T-helper 17 cell (primary cell): ENCODE measurements at regions not wholly inside any gene's neighbourhood (a gene's known extent, or its start where the extent isn't known, plus 50 kb on each side); places are given as distances from the start of the nearest gene placed in this dataset.
"Not testable (repeated sequence)": the region's sequence is repeated elsewhere in the genome, so short reads cannot be mapped to it uniquely, and the experiment has no call there.

Experiments used
- ATAC-seq: fragments of 150-1000 bp; cut with Tn5 transposase; 2 replicates; pipeline ENCODE4 v1.10.0; 2021; ENCODE audit warnings: mild to moderate bottlenecking, moderate library complexity
- DNase-seq, 3 donors: peaks; one replicate each; pipeline versions ENCODE4 v3.0.0 to v3.0.0-alpha.2; 2020 to 2021
- H3K9me3 ChIP-seq: one replicate; pipeline ENCODE4 v1.7.0; 2013; ENCODE audit warnings: low read length, mild to moderate bottlenecking; ENCODE audit not compliant: control insufficient read depth, poor library complexity, severe bottlenecking
- H3K27ac Mint-ChIP-seq: one replicate; pipeline ENCODE4 v1.8.0; 2022; ENCODE audit warnings: mild to moderate bottlenecking, moderate library complexity, mixed read lengths
- H3K27me3 Mint-ChIP-seq: one replicate; pipeline ENCODE4 v1.8.0; 2022; ENCODE audit warnings: mixed read lengths
- H3K36me3 Mint-ChIP-seq: one replicate; pipeline ENCODE4 v1.8.0; 2022; ENCODE audit warnings: low read depth, mixed read lengths
- H3K4me1 Mint-ChIP-seq: one replicate; pipeline ENCODE4 v1.8.0; 2022; ENCODE audit warnings: mild to moderate bottlenecking, mixed read lengths
- H3K4me3 Mint-ChIP-seq: one replicate; pipeline ENCODE4 v1.8.0; 2022; ENCODE audit warnings: mild to moderate bottlenecking, moderate library complexity, mixed read lengths

DNA sequence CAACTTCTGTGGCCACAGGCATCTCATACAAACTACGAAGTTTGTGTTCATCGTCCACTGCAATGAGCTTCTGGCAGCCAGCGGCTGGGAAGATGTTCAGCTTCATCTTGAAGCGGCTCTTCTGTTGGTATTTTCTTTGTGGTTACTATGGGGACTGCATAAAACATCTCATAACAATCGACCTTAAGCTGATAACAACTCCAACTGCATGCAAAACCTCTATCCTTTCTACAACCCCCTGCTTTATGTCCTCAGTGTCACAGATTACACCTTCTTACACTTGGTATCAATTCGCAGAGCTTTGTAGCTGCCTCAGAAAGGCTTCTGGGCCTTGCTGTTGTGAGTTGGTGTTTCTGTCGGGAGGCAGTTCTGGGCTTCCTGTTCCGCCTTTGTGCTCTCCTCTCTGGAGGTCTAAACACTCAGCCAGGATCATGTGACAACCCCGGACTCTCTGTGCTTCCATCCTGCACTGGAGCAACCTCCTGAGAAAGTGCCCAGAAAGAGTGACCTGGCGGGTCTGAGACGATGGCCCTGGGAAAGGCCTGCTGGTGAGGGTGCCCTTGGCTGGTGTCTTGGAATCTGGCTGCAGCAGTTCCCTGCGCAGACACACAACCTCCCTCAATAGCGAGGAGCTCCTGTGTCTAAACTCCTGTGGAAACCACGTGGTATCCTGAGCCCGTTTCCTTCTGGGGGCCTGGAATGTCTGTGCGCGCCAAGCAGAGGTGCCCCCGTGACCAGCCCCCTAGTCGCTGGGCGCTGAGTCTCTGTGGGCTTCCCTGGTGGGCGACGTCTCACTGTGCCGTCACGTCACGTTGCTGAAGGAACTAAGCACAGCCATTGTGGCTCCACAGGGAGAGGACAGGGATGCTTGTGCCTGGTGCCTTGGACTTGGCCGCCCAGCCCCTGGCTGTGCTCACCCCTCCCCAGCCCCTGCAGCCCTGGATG, 339.6 kb downstream of the ADGRD1 start:
- not testable (repeated sequence) for DNase-seq, H3K27ac Mint-ChIP-seq

DNA sequence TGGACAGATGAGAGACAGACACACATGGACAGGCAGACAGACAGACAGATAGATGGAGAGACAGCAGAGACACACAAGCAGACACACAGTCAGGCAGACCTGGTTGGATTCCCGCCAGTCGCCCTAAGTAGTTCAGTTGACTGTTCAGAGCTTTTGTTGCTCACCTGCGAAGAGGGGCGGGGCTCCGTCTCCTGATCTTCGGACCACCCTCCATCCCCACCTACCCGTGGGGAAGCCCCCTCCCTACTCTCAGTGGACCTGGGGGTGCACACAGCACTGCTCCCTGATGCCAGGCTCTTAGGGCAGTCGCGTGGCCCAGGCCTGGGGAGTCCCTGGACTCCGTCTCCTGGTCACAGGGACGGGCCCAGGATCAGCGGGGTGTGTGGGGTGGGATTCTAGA, 341.0 kb downstream of the ADGRD1 start:
- H3K4me3 Mint-ChIP-seq, H3K9me3 ChIP-seq, ATAC-seq, H3K27ac Mint-ChIP-seq, H3K4me1 Mint-ChIP-seq, H3K36me3 Mint-ChIP-seq, DNase-seq: not testable (repeated sequence)
- peaks cover 14% of the 10 kb centered on the region for H3K27me3 Mint-ChIP-seq

More for the DNA sequence above, 339.6 kb downstream of the ADGRD1 start:
- not testable (repeated sequence) for H3K4me1 Mint-ChIP-seq, ATAC-seq, H3K9me3 ChIP-seq, H3K4me3 Mint-ChIP-seq, H3K36me3 Mint-ChIP-seq
- peaks cover 14% of the 10 kb centered on the region for H3K27me3 Mint-ChIP-seq

DNA sequence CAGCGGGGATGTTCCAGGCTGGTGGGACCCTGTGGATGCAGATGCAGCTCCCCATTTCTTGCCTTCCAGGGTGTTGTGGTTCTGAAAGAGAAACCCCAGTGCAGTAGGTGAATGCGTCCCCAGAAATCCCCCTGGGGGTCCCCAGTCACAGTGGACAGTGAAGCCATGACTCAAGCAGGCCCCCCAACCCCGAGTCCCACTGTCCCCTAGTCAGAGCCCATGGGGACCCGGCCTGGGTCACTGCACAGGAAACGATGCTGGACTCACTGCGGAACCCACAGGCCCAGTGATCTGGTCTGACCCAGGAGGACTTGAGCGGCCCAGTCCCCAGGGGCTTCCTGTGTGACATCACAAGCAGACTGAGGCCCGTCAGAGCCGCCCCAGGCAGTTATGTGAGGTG, 341.4 kb downstream of the ADGRD1 start:
- not testable (repeated sequence) for DNase-seq, H3K4me1 Mint-ChIP-seq, H3K27ac Mint-ChIP-seq, H3K9me3 ChIP-seq, H3K4me3 Mint-ChIP-seq, ATAC-seq, H3K36me3 Mint-ChIP-seq
- H3K27me3 Mint-ChIP-seq, result peaks cover 14% of the 10 kb centered on the region

- H3K27me3 Mint-ChIP-seq, result peaks cover 14% of the 10 kb centered on the region
- H3K4me1 Mint-ChIP-seq, DNase-seq, H3K36me3 Mint-ChIP-seq, H3K9me3 ChIP-seq, H3K27ac Mint-ChIP-seq, ATAC-seq, H3K4me3 Mint-ChIP-seq: not testable (repeated sequence)
These were observed 341.9 kb downstream of the ADGRD1 start for GRCh38 chr12:131295559-131295958.

DNA sequence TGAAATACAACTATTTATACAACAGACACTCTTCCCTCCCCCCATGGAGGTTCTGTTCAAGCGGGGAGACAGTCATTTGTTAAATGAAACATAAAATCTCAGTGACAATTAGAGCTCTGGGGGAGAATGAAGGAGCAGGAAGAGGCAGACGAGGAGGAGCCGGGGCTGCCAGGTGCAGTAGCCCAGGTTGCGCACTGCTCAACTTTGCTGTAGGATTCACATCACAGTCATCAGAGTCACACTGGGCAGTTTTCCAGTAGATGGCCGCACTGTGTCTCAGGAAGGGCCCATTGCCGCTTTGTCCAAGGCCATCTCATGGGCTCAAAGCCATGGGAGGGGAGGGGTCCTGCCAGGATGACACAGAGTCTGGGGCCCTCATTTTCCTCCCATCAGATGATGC, 342.4 kb downstream of the ADGRD1 start:
- not testable (repeated sequence) for H3K4me1 Mint-ChIP-seq, ATAC-seq, H3K4me3 Mint-ChIP-seq, H3K27ac Mint-ChIP-seq, H3K36me3 Mint-ChIP-seq, DNase-seq, H3K9me3 ChIP-seq
- H3K27me3 Mint-ChIP-seq, result peaks cover 14% of the 10 kb centered on the region

GRCh38 chr12:131296651-131297050, 342.9 kb downstream of the ADGRD1 start:
- not testable (repeated sequence) for H3K4me3 Mint-ChIP-seq, H3K9me3 ChIP-seq, H3K27ac Mint-ChIP-seq, ATAC-seq, H3K4me1 Mint-ChIP-seq, DNase-seq, H3K36me3 Mint-ChIP-seq
- H3K27me3 Mint-ChIP-seq, result peaks cover 14% of the 10 kb centered on the region

DNA sequence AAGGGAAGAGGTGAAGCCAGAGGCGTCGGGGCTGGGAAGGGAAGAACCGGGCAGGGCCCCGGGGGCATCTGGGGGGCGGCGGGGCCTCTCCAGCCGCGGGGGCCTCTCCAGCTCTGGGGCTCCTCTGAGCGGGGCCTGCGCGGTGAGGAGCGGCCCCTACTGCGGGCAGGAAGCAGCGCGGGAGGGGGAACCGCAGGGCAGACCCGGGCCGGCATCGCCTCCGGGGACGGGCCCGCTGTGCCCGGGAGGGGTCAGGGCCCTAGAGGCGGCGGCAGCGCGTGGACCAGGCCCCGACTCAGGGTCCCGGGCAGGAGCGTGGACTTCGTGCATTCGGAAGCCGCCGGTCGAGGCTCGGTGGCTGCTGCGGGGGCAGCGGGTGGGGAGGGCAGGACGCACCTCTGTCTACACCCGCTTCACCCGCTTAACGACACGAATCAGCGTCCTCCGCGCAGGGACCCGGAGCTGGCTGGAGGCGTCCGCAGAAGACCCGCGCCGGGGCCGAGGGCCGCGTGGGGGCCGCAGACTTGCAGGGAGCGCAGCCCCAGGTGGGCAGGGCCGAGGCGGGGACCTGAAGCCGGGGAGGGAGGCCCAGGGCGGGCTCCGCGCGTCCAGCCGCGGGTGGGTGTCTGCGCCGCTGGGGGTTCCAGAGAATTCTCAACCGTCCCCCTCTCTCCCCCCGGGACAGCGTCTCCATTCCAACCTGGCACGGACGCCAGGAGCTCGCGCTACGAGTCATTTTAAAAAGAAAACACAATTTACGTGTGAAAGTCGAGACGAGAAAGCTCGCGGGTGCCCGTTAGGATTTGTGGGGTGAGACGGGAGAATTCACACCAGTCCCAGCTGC, 345.0 kb downstream of the ADGRD1 start:
- not testable (repeated sequence) for DNase-seq, H3K27me3 Mint-ChIP-seq, H3K36me3 Mint-ChIP-seq, H3K4me1 Mint-ChIP-seq, H3K9me3 ChIP-seq, H3K27ac Mint-ChIP-seq
- H3K4me3 Mint-ChIP-seq, result peak overlapping the region; percentile 60
- peak; percentile 65 for ATAC-seq

DNA sequence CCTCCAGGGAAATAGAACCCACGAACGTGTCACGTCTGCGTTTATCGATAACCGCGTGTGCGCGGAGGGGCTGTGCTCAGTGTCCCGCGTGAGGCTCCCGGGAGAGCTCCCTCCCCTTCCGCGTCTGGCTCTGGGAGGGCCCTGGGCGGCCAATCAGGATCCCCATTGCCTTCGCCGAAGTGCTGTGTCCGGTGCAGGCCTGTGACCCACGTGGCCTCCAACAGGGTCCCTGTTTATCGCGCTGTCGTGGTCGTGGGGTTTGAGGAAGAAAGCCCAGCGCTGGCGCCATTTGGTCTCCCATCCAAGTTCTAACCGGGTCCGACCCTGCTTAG, 345.6 kb downstream of the ADGRD1 start:
- not testable (repeated sequence) for H3K9me3 ChIP-seq, H3K27ac Mint-ChIP-seq, H3K36me3 Mint-ChIP-seq, H3K4me1 Mint-ChIP-seq, H3K4me3 Mint-ChIP-seq, DNase-seq, H3K27me3 Mint-ChIP-seq
- ATAC-seq, result peak; percentile 37

DNA sequence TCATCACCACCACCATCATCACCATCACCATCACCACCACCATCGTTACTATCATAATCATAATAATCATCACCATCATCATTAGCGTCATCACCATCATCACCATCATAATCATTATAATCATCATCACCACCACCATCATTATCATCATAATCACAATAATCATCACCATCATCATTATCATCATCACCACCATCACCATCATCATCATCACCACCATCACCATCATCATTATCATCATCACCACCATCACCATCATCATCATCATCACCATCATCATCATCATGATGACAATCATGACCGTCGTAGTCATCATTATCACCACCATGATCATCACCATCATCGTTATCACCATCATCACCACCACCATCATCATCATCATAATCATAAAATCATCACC, 349.9 kb downstream of the ADGRD1 start:
- ATAC-seq, H3K9me3 ChIP-seq, H3K27me3 Mint-ChIP-seq, H3K36me3 Mint-ChIP-seq, DNase-seq, H3K4me1 Mint-ChIP-seq, H3K27ac Mint-ChIP-seq, H3K4me3 Mint-ChIP-seq: not testable (repeated sequence)

- not testable (repeated sequence) for H3K4me3 Mint-ChIP-seq, DNase-seq, H3K27ac Mint-ChIP-seq, H3K4me1 Mint-ChIP-seq, H3K36me3 Mint-ChIP-seq, H3K9me3 ChIP-seq, H3K27me3 Mint-ChIP-seq, ATAC-seq
These were observed 350.9 kb downstream of the ADGRD1 start for GRCh38 chr12:131304642-131305041.

DNA sequence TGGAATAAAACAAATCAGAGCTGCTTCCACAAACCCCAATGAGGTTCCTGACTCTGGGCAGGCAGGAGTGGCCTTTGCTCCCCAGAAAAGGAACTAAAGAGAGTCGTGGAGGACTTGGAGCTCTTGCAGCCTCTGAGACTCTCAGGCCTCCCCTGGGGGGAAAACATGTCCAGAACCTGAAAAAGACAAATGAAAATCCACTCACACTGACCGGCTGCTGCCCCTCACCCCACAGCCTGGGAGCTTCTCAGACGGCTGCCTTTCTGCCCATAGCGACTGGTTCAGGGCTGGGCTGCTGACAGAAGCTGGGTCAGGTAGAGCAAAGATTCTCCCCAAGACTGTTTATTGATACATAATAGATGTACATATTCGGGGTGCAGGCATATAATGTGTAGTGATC, 356.0 kb downstream of the ADGRD1 start:
- ATAC-seq, result no peak
- H3K27me3 Mint-ChIP-seq, result peaks cover 14% of the 10 kb centered on the region
- no peak overlapping the region for H3K4me3 Mint-ChIP-seq
- no peaks in the 10 kb centered on the region for H3K36me3 Mint-ChIP-seq
- no peaks in the 10 kb centered on the region for H3K4me1 Mint-ChIP-seq
- DNase-seq, result no peak
- H3K27ac Mint-ChIP-seq, result no peak overlapping the region
- H3K9me3 ChIP-seq, result no peaks in the 10 kb centered on the region

- not testable (repeated sequence) for H3K36me3 Mint-ChIP-seq, H3K4me3 Mint-ChIP-seq, H3K9me3 ChIP-seq, DNase-seq, H3K27ac Mint-ChIP-seq, H3K4me1 Mint-ChIP-seq, ATAC-seq
- H3K27me3 Mint-ChIP-seq, result peaks cover 14% of the 10 kb centered on the region
These were observed 356.7 kb downstream of the ADGRD1 start for GRCh38 chr12:131310227-131310969.

DNA sequence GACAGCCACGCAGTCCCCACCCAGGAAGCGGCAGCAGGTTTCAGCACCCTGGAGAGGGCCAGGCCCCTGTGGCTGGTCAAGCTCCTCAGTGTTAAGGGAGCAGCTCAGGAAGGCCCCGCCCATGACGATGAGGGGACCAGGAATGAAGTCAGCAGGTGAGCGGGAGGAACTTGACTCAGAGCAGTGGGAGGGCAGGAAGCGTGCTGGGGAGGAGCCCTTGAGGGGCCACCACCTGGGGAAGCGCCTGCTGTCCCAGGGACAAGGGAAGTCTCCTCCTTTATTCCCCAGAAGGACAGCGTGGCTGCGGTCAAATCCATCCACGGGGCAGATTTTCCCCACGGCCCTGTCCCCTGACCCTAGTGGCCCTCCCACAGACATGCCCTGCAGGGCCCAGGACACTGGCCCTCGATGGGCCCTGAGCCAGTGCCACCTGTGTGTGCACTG, 357.6 kb downstream of the ADGRD1 start:
- not testable (repeated sequence) for DNase-seq

More for the DNA sequence above, 357.6 kb downstream of the ADGRD1 start:
- not testable (repeated sequence) for ATAC-seq, H3K36me3 Mint-ChIP-seq, H3K4me3 Mint-ChIP-seq, H3K9me3 ChIP-seq, H3K27ac Mint-ChIP-seq, H3K4me1 Mint-ChIP-seq
- H3K27me3 Mint-ChIP-seq, result peaks cover 14% of the 10 kb centered on the region
